ENCODE measurements at regions not wholly inside any gene's neighbourhood (a gene's known extent, or its start where the extent isn't known, plus 50 kb on each side); places are given as distances from the start of the nearest gene placed in this dataset.

DNA sequence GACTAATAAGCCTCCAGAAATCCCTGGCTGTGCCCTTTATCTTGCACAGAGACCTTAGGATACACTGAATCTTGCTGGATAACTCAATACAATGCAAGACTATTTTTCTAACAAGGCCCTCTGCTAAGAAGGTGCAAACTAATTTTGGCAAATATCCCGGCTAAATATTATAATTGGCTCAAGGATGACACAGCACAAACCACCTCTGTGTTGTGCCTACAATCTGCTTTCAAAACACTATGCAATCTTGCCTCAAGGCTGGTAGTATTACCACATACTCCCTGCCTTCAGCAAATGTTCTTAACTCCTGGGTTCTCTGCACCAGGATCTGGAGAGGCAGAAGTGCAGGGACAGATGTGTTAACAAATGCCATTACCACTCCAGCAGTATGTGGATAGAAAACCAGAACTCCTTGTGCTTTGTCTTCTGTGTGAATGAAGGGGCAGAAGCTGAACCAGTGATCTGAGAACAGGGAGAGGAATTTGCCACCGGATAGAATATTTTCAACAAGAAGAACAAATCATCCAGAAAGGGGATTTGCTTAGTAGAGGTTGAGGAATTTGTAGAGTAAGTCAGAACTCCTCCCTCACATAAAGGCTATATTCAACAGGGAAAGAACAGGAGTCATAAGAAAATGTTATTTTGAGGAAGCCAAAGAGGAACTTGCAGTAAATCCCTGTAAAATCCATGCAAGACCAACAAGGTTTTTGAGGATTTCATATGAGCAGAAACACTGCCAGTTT lies 74.1 kb upstream of the SLC4A11 start:
- peak; percentile 56 for ATAC-seq (ENCODE audit: insufficient read depth, low FRiP score)
- Histone ChIP-seq H3K27me3 (ENCODE audit: control insufficient read depth in 3 of 3, insufficient read depth in 3 of 3, low read length in 2 of 3) (no peaks in the 10 kb centered on the region), H3K9me3 (ENCODE audit: control insufficient read depth in 4 of 4, insufficient read depth in 3 of 4, low read length in 3 of 4) (no peaks in the 10 kb centered on the region), H3K36me3 (ENCODE audit: control insufficient read depth in 4 of 4, insufficient read depth in 4 of 4, low read length in 4 of 4) (peaks cover 8 to 54% (median 16%) of the 10 kb centered on the region in 4 donors), H3K9ac (ENCODE audit: insufficient read depth in 1 of 2, low read length in 2 of 2) (no peak overlapping the region), H3K4me3 (no peak overlapping the region), H3K27ac (ENCODE audit: low read depth in 1 of 2, low read length in 1 of 2) (peak overlapping the region; percentile 11 to 26), H3K4me1 (ENCODE audit: control insufficient read depth in 5 of 5, insufficient read depth in 5 of 5, low read length in 5 of 5) (peaks cover 0 to 13% (median 0%) of the 10 kb centered on the region in 5 donors)
- 29 to 59% methylated on average over 2 of the region's 2 CpGs for WGBS, 2 donors
- DNase-seq, result no peak
- TF ChIP-seq, protein P1, sequence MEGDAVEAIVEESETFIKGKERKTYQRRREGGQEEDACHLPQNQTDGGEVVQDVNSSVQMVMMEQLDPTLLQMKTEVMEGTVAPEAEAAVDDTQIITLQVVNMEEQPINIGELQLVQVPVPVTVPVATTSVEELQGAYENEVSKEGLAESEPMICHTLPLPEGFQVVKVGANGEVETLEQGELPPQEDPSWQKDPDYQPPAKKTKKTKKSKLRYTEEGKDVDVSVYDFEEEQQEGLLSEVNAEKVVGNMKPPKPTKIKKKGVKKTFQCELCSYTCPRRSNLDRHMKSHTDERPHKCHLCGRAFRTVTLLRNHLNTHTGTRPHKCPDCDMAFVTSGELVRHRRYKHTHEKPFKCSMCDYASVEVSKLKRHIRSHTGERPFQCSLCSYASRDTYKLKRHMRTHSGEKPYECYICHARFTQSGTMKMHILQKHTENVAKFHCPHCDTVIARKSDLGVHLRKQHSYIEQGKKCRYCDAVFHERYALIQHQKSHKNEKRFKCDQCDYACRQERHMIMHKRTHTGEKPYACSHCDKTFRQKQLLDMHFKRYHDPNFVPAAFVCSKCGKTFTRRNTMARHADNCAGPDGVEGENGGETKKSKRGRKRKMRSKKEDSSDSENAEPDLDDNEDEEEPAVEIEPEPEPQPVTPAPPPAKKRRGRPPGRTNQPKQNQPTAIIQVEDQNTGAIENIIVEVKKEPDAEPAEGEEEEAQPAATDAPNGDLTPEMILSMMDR (IDR thresholded peaks at IDR 0.05; ENCODE audit: control extremely low read depth, extremely low read depth), result no peak

DNA sequence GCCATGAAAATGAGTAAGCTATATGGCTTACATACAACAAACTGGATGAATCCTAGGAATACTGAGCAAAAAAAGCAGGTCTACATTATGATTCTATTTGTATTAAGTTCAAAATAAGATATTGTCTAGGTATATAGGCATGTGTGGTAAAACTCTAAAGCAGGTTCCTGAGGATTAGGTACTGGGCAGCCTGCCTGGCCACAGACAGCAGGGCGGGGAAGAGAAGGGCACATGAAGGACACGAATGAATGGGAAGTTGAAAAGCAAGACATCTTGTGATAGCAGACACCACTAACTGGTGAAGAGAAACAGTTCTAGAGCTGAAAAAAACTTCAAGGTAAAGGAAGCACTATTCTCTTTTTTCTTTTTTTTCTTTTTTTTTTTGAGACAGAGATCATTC lies 72.6 kb upstream of the SLC4A11 start:
- peaks cover 0 to 13% (median 0%) of the 10 kb centered on the region in 5 donors for H3K4me1 ChIP-seq (ENCODE audit: control insufficient read depth in 5 of 5, insufficient read depth in 5 of 5, low read length in 5 of 5)

DNA sequence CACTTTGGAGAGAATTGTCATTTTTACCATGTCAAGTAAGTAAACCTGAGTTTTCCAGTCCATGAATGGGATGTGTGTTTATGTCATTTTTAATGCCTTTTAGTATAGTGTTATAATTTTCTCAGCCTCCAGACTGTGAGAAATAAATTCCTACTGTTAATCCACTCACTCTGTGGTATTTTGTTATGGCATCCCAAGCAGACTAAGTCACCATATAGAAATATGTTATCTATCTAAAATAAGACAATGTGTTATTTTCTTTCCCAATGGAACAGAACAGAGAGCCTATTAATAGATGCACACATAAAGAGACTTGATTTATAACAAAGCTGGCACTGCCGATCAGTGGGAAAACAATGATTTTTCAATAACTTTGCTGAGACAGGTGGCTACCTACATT lies 70.2 kb upstream of the SLC4A11 start:
- H3K9ac ChIP-seq (ENCODE audit: insufficient read depth in 1 of 2, low read length in 2 of 2), result no peak overlapping the region
- peaks cover 0 to 3% (median 0%) of the 10 kb centered on the region in 5 donors for H3K4me1 ChIP-seq (ENCODE audit: control insufficient read depth in 5 of 5, insufficient read depth in 5 of 5, low read length in 5 of 5)
- H3K27ac ChIP-seq (ENCODE audit: low read depth in 1 of 2, low read length in 1 of 2), result no peak overlapping the region
- ATAC-seq (ENCODE audit: insufficient read depth, low FRiP score) (no peak), DNase-seq (no peak)
- 93 to 100% methylated on average over 1 of the region's 1 CpG for WGBS, 2 donors
- H3K36me3 ChIP-seq (ENCODE audit: control insufficient read depth in 4 of 4, insufficient read depth in 4 of 4, low read length in 4 of 4), result peaks cover 20 to 53% (median 29%) of the 10 kb centered on the region in 4 donors
- TF ChIP-seq, protein P1 (IDR thresholded peaks at IDR 0.05; ENCODE audit: control extremely low read depth, extremely low read depth), result no peak
- no peaks in the 10 kb centered on the region for H3K9me3 ChIP-seq (ENCODE audit: control insufficient read depth in 4 of 4, insufficient read depth in 3 of 4, low read length in 3 of 4)
- H3K27me3 ChIP-seq (ENCODE audit: control insufficient read depth in 3 of 3, insufficient read depth in 3 of 3, low read length in 2 of 3), result no peaks in the 10 kb centered on the region
- H3K4me3 ChIP-seq, result no peak overlapping the region

More for the DNA sequence above, 72.6 kb upstream of the SLC4A11 start:
- TF ChIP-seq, protein P1 (IDR thresholded peaks at IDR 0.05; ENCODE audit: control extremely low read depth, extremely low read depth), result no peak
- DNase-seq (no peak), ATAC-seq (ENCODE audit: insufficient read depth, low FRiP score) (no peak)
- H3K4me3 ChIP-seq, result no peak overlapping the region
- no peaks in the 10 kb centered on the region for H3K9me3 ChIP-seq (ENCODE audit: control insufficient read depth in 4 of 4, insufficient read depth in 3 of 4, low read length in 3 of 4)
- peak overlapping the region in 1 of 2 donors; percentile 37 for H3K27ac ChIP-seq (ENCODE audit: low read depth in 1 of 2, low read length in 1 of 2)
- H3K9ac ChIP-seq (ENCODE audit: insufficient read depth in 1 of 2, low read length in 2 of 2), result no peak overlapping the region
- peaks cover 11 to 64% (median 26%) of the 10 kb centered on the region in 4 donors for H3K36me3 ChIP-seq (ENCODE audit: control insufficient read depth in 4 of 4, insufficient read depth in 4 of 4, low read length in 4 of 4)
- no peaks in the 10 kb centered on the region for H3K27me3 ChIP-seq (ENCODE audit: control insufficient read depth in 3 of 3, insufficient read depth in 3 of 3, low read length in 2 of 3)
- WGBS, 2 donors, result 44 to 77% methylated on average over 2 of the region's 2 CpGs

Measured in lung (tissue), 11 donors.